A549 (cell line): ENCODE measurements at regions not wholly inside any gene's neighbourhood (a gene's known extent, or its start where the extent isn't known, plus 50 kb on each side); places are given as distances from the start of the nearest gene placed in this dataset.

Experiments used
- ATAC-seq, 2 experiments: fragments of 200-7000 bp in 1 of 2; fragments of >200 bp in 1 of 2; cut with Nextera tagmentation in 1 of 2; cut with Tn5 transposase in 1 of 2; 3 replicates each; pipeline versions ENCODE4 v1.8.0 to v1.9.1; 2018 to 2020; ENCODE audit warnings: mild to moderate bottlenecking in 1 of 2, moderate library complexity in 1 of 2
- CTCF ChIA-PET: fragments of 300-600 bp; sonication (Branson Sonifier 250); formaldehyde crosslinking; extraction: SDS; loops from one replicate; lab custom pipeline; 2021; ENCODE audit warnings: antibody characterized with exemption, inconsistent platforms; lab: Yijun Ruan, JAX
- POLR2A ChIA-PET: fragments of 350-600 bp; formaldehyde crosslinking; extraction: SDS; loops from one replicate; lab custom pipeline; 2021; ENCODE audit warnings: antibody characterized with exemption, inconsistent platforms; lab: Yijun Ruan, JAX
- DNase-seq, 2 experiments: peaks; one replicate each; pipeline versions ENCODE4 v3.0.0 to v3.0.0-alpha.2; 2011 to 2016; ENCODE audit warnings: low read depth in 1 of 2, low spot score in 1 of 2
- FAIRE-seq: peaks from 2 replicates; lab custom pipeline; 2011; peaks lifted over from hg19 to GRCh38; lab: Jason Lieb, UNC
- H3K27ac ChIP-seq, 2 experiments: fragments of >200 bp; sonication (Bioruptor Twin); formaldehyde crosslinking; 3 replicates each; pipeline ENCODE4 v1.5.1; 2016 to 2017
- H3K4me1 ChIP-seq: fragments of >200 bp; sonication (Bioruptor Twin); formaldehyde crosslinking; 3 replicates; pipeline ENCODE4 v1.6.1; 2016
- H3K4me2 ChIP-seq: fragments of >200 bp; sonication (Bioruptor Twin); formaldehyde crosslinking; 3 replicates; pipeline ENCODE4 v1.6.1; 2016
- H3K4me3 ChIP-seq: fragments of >200 bp; sonication (Bioruptor Twin); formaldehyde crosslinking; 3 replicates; pipeline ENCODE4 v1.5.1; 2016
- H3K9me3 ChIP-seq: fragments of >200 bp; sonication (Bioruptor Twin); formaldehyde crosslinking; 3 replicates; pipeline ENCODE4 v1.6.1; 2016
- BHLHE40 ChIP-seq: IDR thresholded peaks from 2 replicates; pipeline ENCODE4 v1.6.1; 2012; ENCODE audit warnings: low read depth, low read length, inconsistent platforms
- CBX2 ChIP-seq: fragments of 200-600 bp; sonication (generic); IDR thresholded peaks from 2 replicates; pipeline ENCODE4 v1.6.1; 2016; ENCODE audit warnings: low read depth, mild to moderate bottlenecking, borderline replicate concordance
- CBX8 ChIP-seq: fragments of 200-600 bp; sonication (generic); IDR thresholded peaks from 2 replicates; pipeline ENCODE4 v1.6.1; 2016
- CEBPB ChIP-seq, 2 experiments: fragments of >200 bp in 1 of 2; sonication (Bioruptor Twin) in 1 of 2; formaldehyde crosslinking in 1 of 2; IDR thresholded peaks; 2 replicates each; pipeline ENCODE4 v1.6.1; 2012 to 2016
- CHD2 ChIP-seq: fragments of 150-350 bp; IDR thresholded peaks from 2 replicates; pipeline ENCODE4 v1.6.1; 2014; ENCODE audit warnings: low read length; ENCODE audit not compliant: partially characterized antibody
- CHD4 ChIP-seq: fragments of 200-600 bp; sonication (generic); IDR thresholded peaks from 2 replicates; pipeline ENCODE4 v1.6.1; 2016; ENCODE audit warnings: antibody characterized with exemption, mild to moderate bottlenecking, borderline replicate concordance
- ESRRA ChIP-seq: fragments of 150-350 bp; IDR thresholded peaks from 2 replicates; pipeline ENCODE4 v1.6.1; 2014; ENCODE audit warnings: mild to moderate bottlenecking, low read length, borderline replicate concordance
- HDAC2 ChIP-seq: fragments of 200-600 bp; sonication (generic); IDR thresholded peaks from 2 replicates; pipeline ENCODE4 v1.6.1; 2016
- HEYL ChIP-seq: fragments of 250-450 bp; sonication (Bioruptor Pico); IDR thresholded peaks from 2 replicates; pipeline ENCODE4 v1.8.0; 2021; ENCODE audit warnings: mild to moderate bottlenecking, moderate library complexity
- HOXA7 ChIP-seq: fragments of 250-450 bp; sonication (Bioruptor Pico); IDR thresholded peaks from 2 replicates; pipeline ENCODE4 v1.5.0; 2020; ENCODE audit warnings: mild to moderate bottlenecking, moderate library complexity
- JUN ChIP-seq, 2 experiments: fragments of >200 bp; sonication (Bioruptor Twin); formaldehyde crosslinking; IDR thresholded peaks; 2 replicates in 1 of 2; 3 replicates in 1 of 2; pipeline ENCODE4 v1.6.1; 2016 to 2017
- JUNB ChIP-seq: fragments of >200 bp; sonication (Bioruptor Twin); formaldehyde crosslinking; IDR thresholded peaks from 2 replicates; pipeline ENCODE4 v1.6.1; 2016
- KDM1A ChIP-seq: fragments of 200-600 bp; sonication (generic); IDR thresholded peaks from 2 replicates; pipeline ENCODE4 v1.6.1; 2016; ENCODE audit warnings: low read depth, mild to moderate bottlenecking
- MAFK ChIP-seq: fragments of 450-650 bp; IDR thresholded peaks from 2 replicates; pipeline ENCODE4 v1.6.1; 2014; ENCODE audit not compliant: partially characterized antibody
- NFE2L2 ChIP-seq: fragments of 150-350 bp; conservative IDR thresholded peaks from 2 replicates; pipeline ENCODE4 v1.6.1; 2014; ENCODE audit warnings: low read length
- NPAS2 ChIP-seq: fragments of 250-450 bp; sonication (Bioruptor Pico); IDR thresholded peaks from 2 replicates; pipeline ENCODE4 v1.8.0; 2022; ENCODE audit warnings: mild to moderate bottlenecking, moderate library complexity, borderline replicate concordance
- POLR2A ChIP-seq: IDR thresholded peaks from 2 replicates; pipeline ENCODE4 v1.6.1; 2012; ENCODE audit warnings: mild to moderate bottlenecking, low read length
- POLR2AphosphoS2 ChIP-seq: conservative IDR thresholded peaks from 2 replicates; pipeline ENCODE4 v1.6.1; 2012; ENCODE audit warnings: low read length, improper control_type of control experiment, inconsistent platforms
- RFX5 ChIP-seq: fragments of 450-650 bp; IDR thresholded peaks from 2 replicates; pipeline ENCODE4 v1.7.1; 2014; ENCODE audit warnings: antibody characterized with exemption, mild to moderate bottlenecking, moderate library complexity
- RNF2 ChIP-seq: fragments of 200-600 bp; sonication (generic); IDR thresholded peaks from 2 replicates; pipeline ENCODE4 v1.6.1; 2016; ENCODE audit warnings: low read depth, mild to moderate bottlenecking, antibody characterized with exemption, moderate library complexity, borderline replicate concordance
- SREBF2 ChIP-seq: fragments of 450-650 bp; IDR thresholded peaks from 2 replicates; pipeline ENCODE4 v1.6.1; 2014; ENCODE audit warnings: mild to moderate bottlenecking, moderate library complexity
- TFCP2L1 ChIP-seq: fragments of 250-450 bp; sonication (Bioruptor Pico); IDR thresholded peaks from 2 replicates; pipeline ENCODE4 v1.5.0; 2021; ENCODE audit warnings: mild to moderate bottlenecking
- ZFP36 ChIP-seq: fragments of 450-650 bp; IDR thresholded peaks from 2 replicates; pipeline ENCODE4 v1.6.1; 2014; ENCODE audit warnings: borderline replicate concordance; ENCODE audit not compliant: partially characterized antibody
- ZNF302 ChIP-seq: fragments of 250-450 bp; sonication (Bioruptor Pico); IDR thresholded peaks from 2 replicates; pipeline ENCODE4 v1.9.0; 2021; ENCODE audit warnings: inconsistent platforms, mild to moderate bottlenecking, moderate library complexity
- ZSCAN20 ChIP-seq: fragments of 250-450 bp; sonication (Bioruptor Pico); IDR thresholded peaks from 2 replicates; pipeline ENCODE4 v1.8.0; 2022; ENCODE audit warnings: mild to moderate bottlenecking, moderate library complexity
- WGBS: methylation state at CpG from one replicate; pipeline ENCODE4 v1.1.6; 2017; ENCODE audit errors: missing lambda C conversion rate; 5-methylcytosine and 5-hydroxymethylcytosine counted together
- TF ChIP-seq, protein P1 (sequence below): fragments of 250-450 bp; sonication (Bioruptor Pico); IDR thresholded peaks from 2 replicates; pipeline ENCODE4 v1.5.0; 2020; ENCODE audit warnings: low read depth, mild to moderate bottlenecking, moderate library complexity
- TF ChIP-seq, protein P2 (sequence below): fragments of >200 bp; sonication (Bioruptor Twin); formaldehyde crosslinking; IDR thresholded peaks from 2 replicates; pipeline ENCODE4 v1.6.1; 2016

DNA sequence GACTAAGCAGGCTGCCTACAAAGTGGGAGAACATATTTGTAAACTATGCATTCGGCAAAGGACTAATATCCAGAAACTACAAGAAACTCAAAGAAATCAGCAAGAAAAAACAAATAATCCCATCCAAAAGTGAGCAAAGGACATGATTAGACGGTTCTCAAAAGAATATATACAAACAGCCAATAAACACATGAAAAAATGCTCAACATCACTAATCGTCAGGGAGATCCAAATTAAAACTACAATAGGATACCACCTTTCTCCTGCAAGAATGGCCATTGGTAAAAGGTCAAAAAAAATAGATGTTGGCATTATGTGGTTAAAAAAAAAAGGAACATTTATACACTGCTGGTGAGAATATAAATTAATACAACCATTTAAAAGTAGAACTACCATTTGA is 259.6 kb upstream of the SLITRK3 start:
- H3K27ac ChIP-seq, result no peak overlapping the region
- H3K4me1 ChIP-seq, result peaks cover 13% of the 10 kb centered on the region
- no peaks in the 10 kb centered on the region for H3K9me3 ChIP-seq
- POLR2A ChIA-PET, result no interaction called here
- FAIRE-seq, result no peak
- WGBS, result 79% methylated on average over 3 of the region's 3 CpGs
- CTCF ChIA-PET, result no interaction called here
- ATAC-seq, result no peak
- TF ChIP-seq ZSCAN20, result no peak
- TF ChIP-seq RFX5, result peak; percentile 84
- no peak for TF ChIP-seq CBX8
- no peak overlapping the region for H3K4me2 ChIP-seq
- no peak for DNase-seq
- H3K4me3 ChIP-seq, result no peak overlapping the region

DNA sequence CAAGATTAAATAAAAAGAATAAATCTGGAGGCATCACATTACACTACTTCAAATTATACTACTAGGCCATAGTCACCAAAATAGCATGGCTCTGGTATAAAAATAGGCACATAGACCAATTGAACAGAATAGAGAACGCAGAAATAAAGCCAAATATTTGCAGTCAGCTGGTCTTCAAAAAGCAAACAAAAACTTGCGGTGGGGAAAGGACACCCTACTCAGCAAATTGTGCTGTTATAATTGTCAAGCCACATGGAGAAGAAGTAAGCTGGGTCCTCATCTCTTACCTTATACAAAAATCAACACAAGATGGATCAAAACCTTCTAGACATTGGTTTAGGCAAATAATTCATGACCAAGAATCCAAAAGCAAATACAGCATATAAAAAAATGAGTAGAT is 259.2 kb upstream of the SLITRK3 start:
- ChIA-PET CTCF (no interaction called here), POLR2A (no interaction called here)
- no peak for FAIRE-seq

DNA sequence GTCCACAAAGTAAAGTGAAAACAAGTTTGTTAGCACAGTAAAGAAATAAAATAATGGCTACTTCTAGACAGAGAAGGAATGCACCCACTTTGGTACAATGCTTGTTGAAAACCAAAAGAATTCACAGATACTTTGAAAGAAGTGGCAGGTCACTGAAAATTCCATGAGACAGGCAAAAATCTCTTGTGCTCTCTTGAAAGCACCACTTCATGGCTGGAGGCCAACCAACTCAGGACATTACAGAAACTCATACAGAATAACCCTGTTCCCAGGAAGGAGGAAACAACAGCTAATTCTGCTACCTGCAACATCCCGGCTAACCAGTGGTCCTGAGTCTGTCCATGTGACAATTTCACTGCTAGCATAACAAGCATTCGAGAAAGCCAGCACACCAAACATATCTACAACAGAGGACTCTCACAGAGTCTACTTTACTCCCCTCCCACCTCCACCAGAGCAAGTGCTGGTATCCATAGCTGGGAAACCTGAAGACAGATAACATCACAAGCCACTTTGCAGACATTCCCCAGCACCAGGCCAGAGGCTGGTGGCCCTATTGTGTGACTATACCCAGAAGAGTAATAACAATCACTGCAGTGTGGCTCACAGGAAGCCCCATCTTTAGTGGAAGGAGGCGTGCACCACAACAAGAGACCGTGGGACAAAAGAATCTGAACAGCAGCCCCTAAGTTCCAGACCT is 255.3 kb upstream of the SLITRK3 start:
- H3K4me1 ChIP-seq, result no peaks in the 10 kb centered on the region
- DNase-seq (no peak), ATAC-seq (no peak), FAIRE-seq (no peak)
- H3K9me3 ChIP-seq, result no peaks in the 10 kb centered on the region
- H3K4me3 ChIP-seq, result no peak overlapping the region
- no peak for TF ChIP-seq RNF2
- TF ChIP-seq, protein P1, sequence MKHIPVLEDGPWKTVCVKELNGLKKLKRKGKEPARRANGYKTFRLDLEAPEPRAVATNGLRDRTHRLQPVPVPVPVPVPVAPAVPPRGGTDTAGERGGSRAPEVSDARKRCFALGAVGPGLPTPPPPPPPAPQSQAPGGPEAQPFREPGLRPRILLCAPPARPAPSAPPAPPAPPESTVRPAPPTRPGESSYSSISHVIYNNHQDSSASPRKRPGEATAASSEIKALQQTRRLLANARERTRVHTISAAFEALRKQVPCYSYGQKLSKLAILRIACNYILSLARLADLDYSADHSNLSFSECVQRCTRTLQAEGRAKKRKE (CRISPR knock-in tag), result no peak
- TF ChIP-seq JUNB, result no peak
- no peak for TF ChIP-seq CBX2
- TF ChIP-seq CHD4, result no peak
- no peak for TF ChIP-seq HOXA7 (CRISPR knock-in tag)
- TF ChIP-seq JUN (IDR thresholded peaks at IDR 0.05), result no peak
- TF ChIP-seq CHD2, result no peak
- TF ChIP-seq CEBPB (IDR thresholded peaks at IDR 0.05), result no peak
- TF ChIP-seq MAFK, result no peak
- TF ChIP-seq ZFP36, result no peak
- H3K27ac ChIP-seq, result no peak overlapping the region
- CTCF ChIA-PET, result no interaction called here
- POLR2A ChIA-PET, result no interaction called here
- no peak overlapping the region for H3K4me2 ChIP-seq
- 46% methylated on average over 4 of the region's 4 CpGs for WGBS

More for the DNA sequence above, 259.2 kb upstream of the SLITRK3 start:
- ATAC-seq (no peak), DNase-seq (no peak)
- Histone ChIP-seq H3K27ac (no peak overlapping the region), H3K4me3 (no peak overlapping the region), H3K4me1 (peaks cover 13% of the 10 kb centered on the region), H3K9me3 (no peaks in the 10 kb centered on the region), H3K4me2 (no peak overlapping the region)
- no peak for TF ChIP-seq POLR2AphosphoS2
- TF ChIP-seq ESRRA, result no peak
- no peak for TF ChIP-seq HDAC2
- TF ChIP-seq ZFP36, result no peak
- no peak for TF ChIP-seq CHD4
- no peak for TF ChIP-seq KDM1A
- no peak for TF ChIP-seq BHLHE40
- no peak for TF ChIP-seq NFE2L2
- TF ChIP-seq, protein P2, sequence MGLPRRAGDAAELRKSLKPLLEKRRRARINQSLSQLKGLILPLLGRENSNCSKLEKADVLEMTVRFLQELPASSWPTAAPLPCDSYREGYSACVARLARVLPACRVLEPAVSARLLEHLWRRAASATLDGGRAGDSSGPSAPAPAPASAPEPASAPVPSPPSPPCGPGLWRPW, result no peak
- TF ChIP-seq HEYL (CRISPR knock-in tag), result no peak
- TF ChIP-seq POLR2A, result no peak
- no peak for TF ChIP-seq CHD2
- 66% methylated on average over 2 of the region's 2 CpGs for WGBS

DNA sequence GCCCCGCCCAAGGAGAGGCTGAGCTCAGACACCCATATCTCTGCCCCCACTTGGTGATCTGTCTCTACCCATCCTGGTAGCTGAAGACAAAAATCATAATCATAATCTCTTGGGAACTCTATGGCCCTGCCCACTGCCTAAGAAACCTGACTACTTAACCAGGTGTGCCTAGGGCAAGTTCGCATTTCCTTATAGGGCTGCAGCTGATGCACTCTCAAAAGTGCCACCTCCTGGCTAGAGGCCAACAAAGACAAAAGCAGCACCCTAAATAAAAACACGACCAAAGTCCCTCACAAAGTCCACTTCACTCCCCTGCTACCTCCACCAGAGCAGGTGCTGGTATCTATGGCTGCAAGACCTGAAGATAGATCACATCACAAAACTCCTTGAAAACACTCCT is 250.4 kb upstream of the SLITRK3 start:
- FAIRE-seq (no peak), DNase-seq (no peak), ATAC-seq (no peak)
- no peak overlapping the region for H3K4me2 ChIP-seq
- H3K27ac ChIP-seq, result no peak overlapping the region
- no peaks in the 10 kb centered on the region for H3K4me1 ChIP-seq
- H3K4me3 ChIP-seq, result no peak overlapping the region
- H3K9me3 ChIP-seq, result no peaks in the 10 kb centered on the region
- CTCF ChIA-PET, result no interaction called here
- 47% methylated on average over 3 of the region's 3 CpGs for WGBS
- no peak for TF ChIP-seq SREBF2
- TF ChIP-seq, protein P2, result no peak
- no peak for TF ChIP-seq HOXA7 (CRISPR knock-in tag)
- TF ChIP-seq BHLHE40, result no peak
- no peak for TF ChIP-seq JUN (IDR thresholded peaks at IDR 0.05)
- TF ChIP-seq RFX5, result no peak
- TF ChIP-seq ZNF302 (CRISPR knock-in tag), result no peak
- TF ChIP-seq TFCP2L1, result no peak
- no peak for TF ChIP-seq ZSCAN20
- no peak for TF ChIP-seq CBX8
- TF ChIP-seq POLR2AphosphoS2, result no peak
- no peak for TF ChIP-seq NPAS2
- POLR2A ChIA-PET, result no interaction called here
